HG03196 (cell line): ENCODE measurements at regions not wholly inside any gene's neighbourhood (a gene's known extent, or its start where the extent isn't known, plus 50 kb on each side); places are given as distances from the start of the nearest gene placed in this dataset.
"Not testable (repeated sequence)": the region's sequence is repeated elsewhere in the genome, so short reads cannot be mapped to it uniquely, and the experiment has no call there.

ENCODE experiments used
- ATAC-seq: cut with Tn5 transposase; IDR thresholded peaks from one replicate; pipeline ENCODE4 v1.9.1; 2021; ENCODE audit not compliant: unreplicated experiment

DNA sequence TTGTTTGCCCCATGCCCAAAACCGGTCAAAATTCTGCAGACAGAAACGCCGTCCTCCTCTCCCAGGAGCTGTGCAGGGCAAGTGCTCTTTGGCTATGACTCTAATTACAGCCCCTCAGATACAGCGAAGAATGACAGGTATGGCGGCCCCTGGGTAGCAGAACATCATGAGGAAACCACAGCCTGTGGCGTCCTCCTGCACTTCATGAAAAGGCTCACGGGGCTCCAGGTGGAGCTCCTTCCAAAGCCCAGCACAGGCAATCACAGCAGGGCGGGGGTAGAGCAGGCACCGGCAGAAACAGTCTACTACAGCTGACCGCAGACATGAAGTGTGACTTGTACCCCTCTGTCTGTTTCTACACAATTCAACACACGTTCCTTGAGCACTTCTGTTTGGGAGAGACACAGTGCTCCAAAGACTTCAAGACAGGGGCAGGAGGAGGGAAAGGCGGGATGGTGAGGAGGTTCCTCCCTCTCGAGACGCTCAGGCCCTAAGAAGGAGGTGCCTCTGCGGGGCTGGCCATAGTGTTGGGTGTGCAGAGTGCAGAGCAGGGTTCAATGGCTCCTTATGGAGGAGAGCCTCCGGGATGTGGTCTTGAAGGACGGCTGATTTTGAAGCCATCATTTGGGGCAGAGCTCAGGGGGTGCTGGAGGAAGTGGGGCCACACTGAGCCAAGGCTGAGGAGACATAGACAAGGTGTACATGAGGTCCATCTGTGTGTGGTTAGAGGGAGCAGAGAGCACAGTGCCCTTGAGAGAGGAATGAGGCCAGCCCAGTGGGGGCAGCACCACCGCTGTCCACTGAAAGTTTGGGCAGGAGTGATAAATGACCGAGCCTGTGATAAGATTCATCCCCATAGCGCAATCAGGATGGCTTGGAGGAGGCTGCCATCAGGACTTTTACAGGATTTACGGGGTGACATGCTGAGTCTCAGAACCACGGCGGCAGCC, 468.3 kb downstream of the EIPR1 start:
- ATAC-seq = no peak

DNA sequence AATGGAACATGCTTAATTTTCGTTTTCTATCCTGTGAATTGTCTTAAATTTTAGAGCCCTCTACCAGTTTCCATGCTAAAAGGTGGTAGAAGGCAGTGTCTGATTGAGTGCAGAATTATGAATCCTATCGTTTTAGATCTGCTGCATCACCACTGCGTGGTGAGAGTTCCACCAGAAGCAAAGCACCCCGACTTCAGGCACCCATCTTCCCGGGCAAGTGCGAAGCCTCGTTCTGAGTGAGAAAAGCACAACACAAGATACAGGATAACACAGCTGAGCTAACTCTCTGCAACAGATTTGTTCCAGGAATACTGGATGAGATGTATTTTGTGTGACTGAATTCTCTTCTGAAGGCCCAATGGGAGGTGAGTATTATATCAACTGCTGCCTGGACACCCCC, 471.5 kb downstream of the EIPR1 start:
- no peak for ATAC-seq

DNA sequence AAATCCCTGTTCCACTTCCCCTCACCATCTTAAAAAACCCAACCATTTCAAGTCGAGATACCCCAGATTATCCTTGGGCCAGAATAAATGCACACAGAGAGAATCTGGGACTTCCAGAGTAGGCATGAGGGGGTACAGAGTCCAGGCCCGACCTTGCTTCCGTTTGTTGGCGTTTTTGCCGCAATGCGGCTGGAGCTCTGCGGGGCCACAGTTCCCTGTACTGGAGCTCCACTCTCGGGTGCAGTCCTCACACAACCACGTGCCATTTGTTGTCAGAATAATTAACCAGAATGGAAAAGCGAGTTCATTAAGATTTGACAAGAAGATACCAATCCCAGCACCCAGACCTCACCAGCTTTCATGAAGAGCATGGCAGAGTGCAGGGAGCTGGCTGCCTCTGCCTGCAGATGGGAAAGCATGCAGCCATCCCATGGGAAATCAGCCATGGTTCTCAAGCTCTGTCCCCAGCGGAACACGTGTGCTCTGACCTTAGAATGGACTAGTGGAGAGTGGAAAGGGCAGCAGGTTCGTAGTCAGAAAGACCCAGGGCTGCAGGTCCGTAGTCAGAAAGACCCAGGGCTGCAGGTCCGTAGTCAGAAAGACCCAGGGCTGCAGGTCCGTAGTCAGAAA, 472.8 kb downstream of the EIPR1 start:
- ATAC-seq = no peak

DNA sequence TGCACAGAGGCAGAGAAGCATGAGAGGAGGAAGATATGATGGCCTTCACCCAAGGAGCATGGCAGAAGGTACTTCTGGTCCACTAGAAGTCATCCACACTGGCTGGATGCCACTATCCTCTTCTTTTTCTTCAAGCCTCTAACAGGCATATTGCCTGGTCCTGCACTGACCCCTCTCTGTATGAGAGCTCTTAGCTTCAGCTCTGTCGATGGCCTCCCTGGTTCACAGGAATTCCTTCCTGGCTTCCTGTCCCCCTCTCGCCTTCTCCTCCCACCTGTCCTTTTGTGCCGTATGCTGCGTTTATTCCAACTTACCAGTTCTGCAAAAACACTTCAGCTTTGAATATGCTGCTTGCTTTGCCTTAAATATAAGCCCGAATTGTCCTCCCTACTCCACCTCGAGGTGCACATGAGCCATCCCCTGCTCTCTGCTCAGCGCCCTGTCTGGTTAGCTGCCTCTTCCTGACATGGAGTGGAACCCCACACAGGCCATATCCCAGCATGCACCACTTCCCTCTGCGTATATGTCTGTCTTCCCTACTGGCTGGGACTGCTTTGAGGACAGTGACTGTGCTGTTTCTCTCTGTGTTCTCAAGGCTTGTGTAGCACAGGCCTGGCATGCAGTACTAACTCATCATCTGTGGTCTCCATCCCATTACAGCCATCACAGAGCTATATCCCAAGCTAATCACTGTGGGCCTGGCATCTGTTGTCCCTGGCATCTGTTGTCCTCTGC, 474.9 kb downstream of the EIPR1 start:
- no peak for ATAC-seq

DNA sequence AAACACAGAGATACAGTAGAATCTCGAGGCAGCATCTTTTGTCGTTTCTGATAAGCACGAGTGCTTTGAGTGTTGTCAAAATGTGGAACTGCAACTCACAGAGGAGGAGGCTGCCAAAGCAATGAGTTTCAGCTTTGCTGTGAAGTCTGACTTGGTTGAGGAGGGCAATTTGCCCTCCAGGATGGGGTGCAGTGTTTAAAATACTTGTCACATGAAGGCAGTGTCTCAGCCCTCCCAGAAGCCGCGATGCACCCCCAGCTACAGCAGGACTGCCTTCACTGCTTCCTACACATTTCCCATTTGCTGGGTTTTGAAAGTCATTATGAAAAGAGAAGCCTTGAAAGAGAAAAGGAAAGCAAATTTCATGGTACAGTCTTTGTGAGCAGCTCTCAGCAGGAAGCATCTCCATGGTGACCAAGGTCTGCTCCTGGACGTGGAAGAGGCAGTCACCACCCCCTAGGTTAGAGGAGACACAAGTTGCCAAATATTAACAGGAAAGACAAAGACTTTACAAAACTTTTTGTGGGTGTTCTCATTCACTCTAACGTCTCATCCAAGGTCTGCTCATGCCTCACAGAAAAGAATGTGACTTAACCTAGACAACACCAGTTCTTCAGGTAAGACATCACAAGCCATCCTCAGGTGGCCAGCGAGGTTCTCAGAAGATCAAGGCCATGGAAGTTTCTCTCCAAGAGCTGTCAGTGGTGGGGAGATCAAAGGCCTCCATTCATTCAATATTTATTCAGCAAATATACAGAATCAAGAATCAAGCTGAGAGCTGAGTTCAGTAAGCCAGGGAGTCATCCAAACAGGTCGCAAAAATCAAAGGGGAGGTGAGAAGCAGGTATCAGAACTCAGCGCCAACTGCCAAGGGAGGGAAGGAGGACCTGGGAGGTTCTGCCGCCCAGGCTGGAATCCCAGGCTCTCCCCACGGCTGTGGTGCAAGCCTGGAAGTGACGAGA, 476.0 kb downstream of the EIPR1 start:
- ATAC-seq = peak; percentile 89

DNA sequence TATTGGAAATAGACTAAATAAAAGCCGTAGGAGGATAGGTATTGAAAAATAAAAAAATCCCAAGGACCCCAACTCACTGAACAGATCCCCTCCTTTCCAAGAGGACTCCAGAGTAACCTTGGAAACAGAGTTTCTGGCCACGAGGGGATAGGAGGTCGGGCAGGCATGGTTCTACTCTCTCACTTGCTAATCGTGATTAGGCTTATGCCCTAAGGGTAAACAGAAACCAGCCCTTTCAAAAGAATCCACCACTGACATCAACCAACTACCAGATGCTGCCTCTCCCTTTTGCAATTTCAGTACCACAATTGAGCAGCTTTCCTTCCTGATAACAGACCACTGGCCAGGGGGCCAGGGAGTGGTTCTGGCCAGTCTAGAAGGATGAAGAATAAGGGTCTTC, 477.8 kb downstream of the EIPR1 start:
- ATAC-seq = no peak

DNA sequence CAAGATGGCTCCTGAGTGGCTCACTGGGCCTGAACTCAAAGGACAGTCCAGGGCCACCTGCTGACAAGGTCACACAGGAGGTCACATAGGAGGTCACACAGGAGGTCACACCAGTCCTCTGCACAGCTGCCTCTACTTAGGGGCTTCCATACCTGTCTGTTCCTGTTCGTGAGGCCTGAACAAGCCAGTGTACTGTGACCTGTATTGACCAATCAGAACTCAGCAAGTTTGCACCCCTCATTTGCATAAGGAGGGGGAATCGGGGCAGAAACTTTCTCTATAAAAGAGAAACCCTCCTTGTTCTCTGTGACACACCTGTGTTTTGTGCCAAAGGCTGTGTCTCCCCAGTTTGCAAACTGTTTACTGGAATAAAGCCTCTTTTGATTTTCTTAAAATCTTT, 478.9 kb downstream of the EIPR1 start:
- no peak for ATAC-seq

DNA sequence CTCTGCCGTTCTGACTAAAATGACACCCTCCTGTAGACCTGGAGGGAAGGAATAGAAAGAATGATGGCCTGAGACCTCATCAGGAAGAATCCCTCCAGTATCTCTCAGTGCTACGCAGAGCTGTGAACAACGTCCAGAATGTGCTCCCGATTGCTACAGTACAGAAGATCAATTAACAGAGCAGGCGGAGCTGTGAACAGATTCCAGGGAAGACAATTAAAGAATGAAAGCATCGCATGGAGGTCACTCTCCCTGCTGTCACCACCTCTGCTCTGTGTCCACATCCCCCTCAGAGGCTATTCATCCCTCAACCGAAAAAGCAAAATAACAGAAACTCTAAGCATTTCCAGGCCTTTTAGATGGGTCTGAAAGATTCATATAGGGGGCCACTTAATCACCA, 481.0 kb downstream of the EIPR1 start:
- no peak for ATAC-seq

DNA sequence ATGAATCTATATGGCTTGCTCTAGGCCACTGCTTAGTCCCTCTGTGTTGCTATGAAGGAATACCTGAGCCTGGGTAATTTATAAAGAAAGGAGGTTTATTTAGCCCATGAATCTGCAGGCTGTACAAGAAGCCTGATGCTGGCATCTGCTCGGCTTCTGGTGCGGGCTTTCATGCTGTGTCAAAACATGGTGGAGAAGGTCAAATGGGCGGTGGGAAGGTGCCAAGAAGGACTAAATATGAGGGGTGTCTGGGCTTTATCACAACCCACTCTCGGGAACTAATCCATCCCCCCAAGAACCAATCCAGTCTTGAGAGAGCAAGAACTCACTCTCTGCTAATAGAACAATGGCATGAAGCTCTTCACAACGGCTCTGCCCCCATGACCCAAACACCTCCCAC, 481.6 kb downstream of the EIPR1 start:
- ATAC-seq = no peak

DNA sequence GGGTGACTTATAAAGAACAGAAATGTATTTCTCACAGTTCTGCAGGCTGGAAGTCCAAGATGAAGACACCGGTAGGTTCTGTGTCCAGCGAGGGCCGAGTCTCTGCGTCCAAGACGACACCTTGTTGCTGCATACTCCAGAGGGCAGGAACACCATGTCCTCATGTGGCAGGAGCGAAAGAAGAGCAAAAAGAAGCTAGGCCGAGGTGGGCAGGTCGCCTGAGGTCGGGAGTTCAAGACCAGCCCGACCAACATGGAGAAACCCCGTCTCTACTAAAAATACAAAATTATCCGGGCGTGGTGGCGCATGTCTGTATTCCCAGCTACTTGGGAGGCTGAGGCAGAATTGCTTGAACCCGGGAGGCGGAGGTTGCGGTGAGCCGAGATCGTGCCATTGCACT, 483.6 kb downstream of the EIPR1 start:
- ATAC-seq = not testable (repeated sequence)

DNA sequence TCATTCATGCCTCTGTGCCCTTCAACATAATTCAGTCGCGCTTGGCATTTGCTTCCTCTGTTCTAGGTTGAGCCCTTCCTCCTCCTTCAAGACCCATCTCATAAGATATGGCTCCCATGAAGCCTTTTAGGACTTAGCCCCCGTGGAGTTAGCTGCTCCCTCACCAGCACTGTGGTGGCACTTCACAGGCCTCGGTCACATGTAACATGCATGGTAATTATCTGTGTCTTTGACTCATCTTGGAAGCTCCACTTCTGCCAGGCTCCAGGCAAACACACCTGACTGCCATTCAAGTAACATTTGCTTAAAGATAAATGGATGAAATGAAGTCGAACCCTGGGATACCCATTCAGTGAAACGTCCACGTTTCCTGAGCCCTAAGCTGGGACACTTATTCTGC, 484.7 kb downstream of the EIPR1 start:
- ATAC-seq = no peak

DNA sequence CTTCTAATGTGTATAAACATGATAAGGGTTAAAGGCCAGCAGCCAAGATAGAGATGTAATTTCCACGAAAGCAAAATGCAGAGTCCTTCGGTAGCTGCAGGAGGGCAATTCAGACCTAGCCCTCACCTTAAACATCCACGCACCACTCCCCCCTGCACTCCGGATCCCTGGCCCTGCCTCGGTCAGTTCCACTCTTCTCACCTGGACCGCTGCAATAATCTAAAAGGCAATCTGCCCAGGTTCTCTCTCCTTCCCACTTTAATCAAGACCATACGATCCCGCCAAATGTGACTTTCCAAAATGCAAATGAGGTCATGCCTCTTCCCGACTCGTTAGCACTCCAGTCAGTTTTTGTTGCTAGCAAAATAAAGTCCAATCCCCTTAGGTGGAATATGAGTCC, 485.2 kb downstream of the EIPR1 start:
- no peak for ATAC-seq

DNA sequence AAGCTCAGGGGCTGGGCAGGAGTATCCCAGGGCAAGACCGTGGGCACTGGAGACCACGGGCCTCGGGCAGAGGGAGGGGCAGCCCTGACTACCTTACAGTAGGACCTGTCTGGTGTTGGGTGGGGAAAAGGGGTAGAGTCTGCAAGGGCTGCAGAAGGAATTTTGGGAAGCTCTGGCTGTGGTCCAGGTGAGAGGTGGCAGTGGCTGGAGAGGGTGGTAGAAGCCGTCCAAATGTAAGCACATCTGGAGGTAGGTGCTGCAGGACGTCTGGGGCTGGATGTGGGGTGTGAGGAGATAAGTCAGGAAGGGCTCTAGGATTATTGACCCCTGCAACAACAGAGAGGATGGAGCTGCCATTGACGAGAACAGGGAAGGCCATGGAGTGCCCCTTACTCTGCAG, 486.7 kb downstream of the EIPR1 start:
- ATAC-seq = no peak

DNA sequence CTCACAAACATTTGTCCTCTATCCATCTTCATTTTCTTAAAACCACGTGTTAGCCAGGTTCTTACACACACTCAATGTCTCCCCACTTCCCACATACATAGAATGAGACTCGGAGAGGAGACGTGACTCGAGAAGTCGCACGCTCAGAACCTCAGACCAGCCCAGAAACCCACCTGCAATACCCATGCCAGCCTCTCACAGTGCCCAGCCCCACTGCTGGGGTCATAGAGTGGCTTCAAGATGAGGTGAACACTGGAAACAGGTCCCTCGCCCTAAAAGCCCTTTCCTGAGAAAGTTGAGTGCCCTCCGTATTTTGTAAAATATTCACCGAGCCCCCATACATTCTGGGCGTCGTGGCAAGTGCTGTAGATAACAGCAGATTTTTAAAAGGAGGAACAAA, 487.4 kb downstream of the EIPR1 start:
- no peak for ATAC-seq

DNA sequence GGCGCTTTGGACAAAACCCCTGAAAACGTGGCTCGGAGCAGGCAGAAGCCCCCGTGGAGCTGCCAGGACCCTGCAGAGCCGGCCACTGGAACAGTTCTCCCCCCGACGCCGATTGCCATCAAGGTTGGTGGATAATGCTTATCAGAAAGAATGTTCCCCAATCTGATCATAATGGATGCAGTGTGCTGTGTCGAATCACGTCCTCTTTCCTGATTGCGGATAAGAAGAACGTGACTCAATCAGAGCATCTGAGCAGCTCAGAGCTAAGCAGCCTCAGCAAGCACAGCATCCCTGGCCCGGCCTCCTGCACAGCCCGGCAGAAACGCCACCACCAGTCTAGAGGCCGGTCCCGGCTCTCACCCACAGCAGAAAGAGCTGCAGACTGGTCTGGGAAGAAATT, 488.0 kb downstream of the EIPR1 start:
- no peak for ATAC-seq

DNA sequence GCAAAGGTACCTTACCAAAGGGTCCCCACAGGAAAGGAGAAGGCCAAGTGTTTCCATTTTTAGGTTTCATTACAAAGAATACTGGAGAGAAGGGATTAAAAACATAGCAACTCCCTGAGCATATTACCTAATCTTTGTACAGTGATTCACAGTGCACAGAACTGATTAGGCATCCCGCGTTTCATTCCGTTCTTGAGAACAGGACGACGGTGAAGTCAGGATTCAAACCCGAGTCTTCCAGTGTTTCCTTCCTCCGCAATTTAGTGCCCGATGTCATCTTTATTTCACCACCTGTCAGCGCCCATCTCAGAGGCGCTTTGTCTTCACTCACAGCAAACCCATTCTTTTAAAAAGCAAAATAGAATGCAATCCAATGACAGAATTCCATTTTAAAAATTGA, 488.5 kb downstream of the EIPR1 start:
- ATAC-seq = no peak

DNA sequence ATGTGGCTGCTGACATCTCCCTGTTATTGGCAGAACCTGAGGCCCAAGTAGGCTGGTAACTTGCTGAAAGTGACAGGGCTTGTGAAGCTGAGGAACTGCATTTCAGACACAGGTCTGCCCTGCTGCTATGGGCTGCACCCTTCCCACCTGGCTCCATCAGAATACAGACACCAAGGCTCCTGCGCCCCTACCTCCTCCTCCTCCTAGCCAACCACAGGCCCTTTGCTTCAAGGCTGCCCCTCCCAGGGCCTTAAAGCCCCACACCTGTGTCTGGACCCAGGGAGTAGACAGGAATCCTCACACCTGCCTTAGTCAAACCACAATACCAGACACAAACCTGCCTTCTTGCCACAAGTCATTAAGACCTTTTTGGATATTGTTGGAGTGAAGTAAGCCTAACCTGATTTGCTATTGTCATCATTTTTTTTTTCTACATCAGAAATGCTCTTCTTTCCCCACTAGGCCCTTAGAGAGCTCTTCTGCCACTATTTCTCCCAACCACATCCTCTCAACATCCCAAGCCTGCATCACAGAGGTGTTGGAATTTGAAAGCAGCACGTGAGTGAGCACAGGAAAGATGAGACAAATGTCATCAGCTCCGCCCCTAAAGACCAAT, 489.7 kb downstream of the EIPR1 start:
- ATAC-seq = no peak

DNA sequence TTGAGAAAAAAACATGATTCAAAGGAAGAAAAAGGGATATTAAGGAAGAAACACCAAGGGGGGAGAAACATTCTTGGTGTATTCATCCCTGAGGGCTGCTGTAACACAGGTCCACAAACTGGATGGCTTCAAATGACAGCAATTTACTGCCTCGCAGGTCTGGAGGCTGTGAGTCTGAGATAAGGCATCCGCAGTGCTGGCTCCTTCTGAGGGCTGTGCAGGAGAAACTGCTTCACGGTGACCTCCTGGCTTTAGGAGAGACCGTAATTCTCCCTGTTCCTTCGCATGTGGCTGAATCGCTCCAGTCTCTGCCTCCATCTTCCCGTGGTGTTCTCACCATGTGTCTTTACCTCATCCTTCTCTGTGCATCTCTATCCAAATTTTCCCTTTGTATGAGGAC, 490.7 kb downstream of the EIPR1 start:
- no peak for ATAC-seq

DNA sequence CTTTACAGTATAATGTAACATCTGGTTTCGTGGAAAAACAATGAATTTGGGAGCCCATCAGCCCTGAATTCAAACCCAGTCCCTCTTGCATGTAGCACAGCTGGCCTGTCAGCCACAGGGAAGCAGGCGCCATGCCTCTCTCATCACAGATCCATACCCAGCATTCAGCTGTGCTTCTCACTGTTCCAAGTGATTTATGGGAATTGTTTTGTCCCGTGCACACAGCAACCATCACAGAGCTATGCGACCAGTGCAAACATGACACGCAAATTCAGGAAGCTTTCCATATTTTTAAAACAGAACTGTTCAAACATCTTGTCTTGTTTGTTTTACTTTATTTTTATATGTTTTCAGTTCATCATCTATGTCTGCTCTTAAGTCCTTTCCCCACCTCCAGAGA, 496.1 kb downstream of the EIPR1 start:
- ATAC-seq = no peak

DNA sequence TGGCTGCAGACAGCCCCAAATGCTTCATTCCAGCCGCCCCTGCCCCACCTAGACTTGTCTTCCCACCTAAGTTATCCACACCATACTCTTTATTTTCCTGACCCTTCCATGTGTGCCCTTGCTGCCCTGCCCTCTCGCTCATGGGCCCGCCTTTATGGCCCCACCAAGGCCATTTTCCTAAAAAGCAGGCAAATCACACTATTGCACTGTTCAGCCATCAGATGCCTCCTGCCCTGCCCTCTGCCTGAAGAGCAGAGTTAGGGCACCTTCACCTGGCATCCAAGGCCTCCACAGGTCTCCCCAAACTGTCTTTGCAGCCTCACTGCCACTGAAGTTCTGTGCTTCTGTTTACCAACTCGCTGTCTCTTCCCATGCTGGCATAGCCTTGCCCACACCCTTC, 496.7 kb downstream of the EIPR1 start:
- no peak for ATAC-seq
